Activated CD4-positive, CD25-positive, alpha-beta regulatory T cell (primary cell): ENCODE measurements at regions not wholly inside any gene's neighbourhood (a gene's known extent, or its start where the extent isn't known, plus 50 kb on each side); places are given as distances from the start of the nearest gene placed in this dataset.

Experiments used
- DNase-seq, 4 experiments: peaks; one replicate each; lab custom pipeline; 2025; lab: John Stamatoyannopoulos, UW

GRCh38 chr22:48941033-48941902, 886.4 kb downstream of the BRD1 start:
- DNase-seq = no peak

- DNase-seq = no peak
Observed at GRCh38 chr22:48940266-48941032, 887.2 kb downstream of the BRD1 start.

- no peak for DNase-seq
Observed at GRCh38 chr22:48939441-48940265, 888.0 kb downstream of the BRD1 start.

- no peak for DNase-seq
Observed at GRCh38 chr22:48938741-48939140, 888.9 kb downstream of the BRD1 start.

- no peak for DNase-seq
Observed at GRCh38 chr22:48937032-48937639, 890.5 kb downstream of the BRD1 start.

- no peak for DNase-seq
Observed at GRCh38 chr22:48936391-48936790, 891.3 kb downstream of the BRD1 start.

GRCh38 chr22:48934446-48934845, 893.2 kb downstream of the BRD1 start:
- no peak for DNase-seq

GRCh38 chr22:48931452-48931851, 896.2 kb downstream of the BRD1 start:
- no peak for DNase-seq

GRCh38 chr22:48929276-48929790, 898.3 kb downstream of the BRD1 start:
- DNase-seq = no peak

GRCh38 chr22:48927591-48927990, 900.1 kb downstream of the BRD1 start:
- no peak for DNase-seq

GRCh38 chr22:48926643-48927042, 901.0 kb downstream of the BRD1 start:
- no peak for DNase-seq

- no peak for DNase-seq
Observed at GRCh38 chr22:48926136-48926535, 901.5 kb downstream of the BRD1 start.

- no peak for DNase-seq
Observed at GRCh38 chr22:48925450-48925849, 902.2 kb downstream of the BRD1 start.

GRCh38 chr22:48923996-48924395, 903.7 kb downstream of the BRD1 start:
- no peak for DNase-seq

- DNase-seq = no peak
Observed at GRCh38 chr22:48923165-48923865, 904.4 kb downstream of the BRD1 start.

- DNase-seq = no peak
Observed at GRCh38 chr22:48921411-48921903, 906.2 kb downstream of the BRD1 start.

- no peak for DNase-seq
Observed at GRCh38 chr22:48920776-48921241, 906.9 kb downstream of the BRD1 start.

GRCh38 chr22:48919851-48920589, 907.7 kb downstream of the BRD1 start:
- no peak for DNase-seq

- DNase-seq = no peak
Observed at GRCh38 chr22:48919187-48919590, 908.5 kb downstream of the BRD1 start.

- DNase-seq = no peak
Observed at GRCh38 chr22:48918585-48919186, 909.0 kb downstream of the BRD1 start.
